ENCODE measurements at regions not wholly inside any gene's neighbourhood (a gene's known extent, or its start where the extent isn't known, plus 50 kb on each side); places are given as distances from the start of the nearest gene placed in this dataset.

DNA sequence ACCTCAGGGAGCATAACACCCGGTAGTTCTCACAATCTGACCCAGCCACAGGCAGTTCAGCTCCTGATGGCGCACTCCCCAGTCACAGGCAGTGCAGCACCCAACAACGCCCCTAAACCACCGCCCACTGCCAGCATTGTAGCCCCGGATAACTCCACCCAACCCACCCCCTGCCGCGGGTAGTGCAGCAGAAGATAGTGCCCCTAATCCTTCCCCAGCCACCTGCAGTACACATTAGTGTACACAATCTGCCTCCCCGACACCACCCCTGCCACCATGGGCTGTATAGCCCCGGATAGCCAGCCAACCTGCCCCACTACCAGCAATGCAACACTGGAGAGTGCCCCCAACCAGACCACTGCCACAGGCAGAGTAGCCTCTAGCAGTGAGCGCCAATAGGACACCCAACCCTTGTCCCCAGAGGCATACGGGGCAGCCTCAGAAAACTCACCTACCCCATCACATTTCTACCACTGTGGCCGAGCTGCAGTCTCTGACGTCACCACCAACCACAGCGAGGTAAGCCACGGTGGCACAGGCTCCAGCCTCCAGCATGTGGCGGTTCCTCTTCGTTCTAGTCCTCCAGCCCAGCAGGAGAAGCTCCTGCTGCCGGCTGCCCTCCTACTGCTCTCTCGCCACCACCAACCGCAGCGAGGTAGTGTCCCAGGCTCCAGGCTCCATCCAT, 877.3 kb downstream of the KCNJ18 start:
- no peaks in the 10 kb centered on the region for H3K36me3 ChIP-seq
- DNase-seq = no peak
- no peaks in the 10 kb centered on the region for H3K9me3 ChIP-seq (replicated peaks)
- intact Hi-C loops (cut with micrococcal nuclease) = no loop called here
- no peaks in the 10 kb centered on the region for H3K4me1 ChIP-seq
- TF ChIP-seq CTCF (IDR thresholded peaks at IDR 0.05; ENCODE audit: borderline replicate concordance) = no peak
- no peak overlapping the region for H3K4me3 ChIP-seq
- no peaks in the 10 kb centered on the region for H3K27me3 ChIP-seq (ENCODE audit: low read depth)
- H3K27ac ChIP-seq (replicated peaks) = no peak overlapping the region

GRCh38 chr17:22570144-22570845, 878.0 kb downstream of the KCNJ18 start:
- TF ChIP-seq CTCF (IDR thresholded peaks at IDR 0.05; ENCODE audit: borderline replicate concordance) = no peak
- no peaks in the 10 kb centered on the region for H3K27me3 ChIP-seq (ENCODE audit: low read depth)
- no peak overlapping the region for H3K27ac ChIP-seq (replicated peaks)
- H3K36me3 ChIP-seq = no peaks in the 10 kb centered on the region
- H3K4me1 ChIP-seq = no peaks in the 10 kb centered on the region
- DNase-seq = no peak
- intact Hi-C loops (cut with micrococcal nuclease) = no loop called here
- H3K9me3 ChIP-seq (replicated peaks) = no peaks in the 10 kb centered on the region
- H3K4me3 ChIP-seq = no peak overlapping the region

DNA sequence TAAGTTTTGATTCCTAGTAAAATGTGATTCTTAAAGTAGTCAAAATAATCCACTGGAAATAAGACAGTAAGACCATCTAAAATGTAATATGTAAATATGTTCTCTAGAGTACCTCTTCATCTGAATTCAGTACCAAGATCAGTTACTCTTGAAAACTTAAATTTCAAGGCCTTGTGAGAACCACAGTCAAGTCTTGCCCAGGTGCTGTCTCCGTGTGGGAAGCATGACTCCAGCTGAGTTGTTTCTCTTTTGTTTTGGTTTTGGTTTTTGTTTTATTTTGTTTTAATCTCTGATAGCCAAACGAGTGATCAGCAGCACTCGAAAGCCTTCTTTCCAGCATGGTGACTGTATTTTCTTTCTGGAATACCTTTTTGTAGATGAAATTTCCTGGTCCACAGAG, 907.0 kb downstream of the KCNJ18 start:
- Histone ChIP-seq H3K27me3 (ENCODE audit: low read depth) (no peaks in the 10 kb centered on the region), H3K27ac (replicated peaks) (no peak overlapping the region), H3K4me1 (no peaks in the 10 kb centered on the region), H3K36me3 (no peaks in the 10 kb centered on the region), H3K4me3 (no peak overlapping the region), H3K9me3 (replicated peaks) (no peaks in the 10 kb centered on the region)
- intact Hi-C loops (cut with micrococcal nuclease) = no loop called here
- TF ChIP-seq CTCF (IDR thresholded peaks at IDR 0.05; ENCODE audit: borderline replicate concordance) = no peak
- DNase-seq = no peak

- Histone ChIP-seq H3K4me3 (no peak overlapping the region), H3K4me1 (no peaks in the 10 kb centered on the region), H3K9me3 (replicated peaks) (no peaks in the 10 kb centered on the region), H3K36me3 (no peaks in the 10 kb centered on the region), H3K27ac (replicated peaks) (no peak overlapping the region), H3K27me3 (ENCODE audit: low read depth) (no peaks in the 10 kb centered on the region)
- intact Hi-C loops (cut with micrococcal nuclease) = no loop called here
- peak; percentile 33 for TF ChIP-seq CTCF (IDR thresholded peaks at IDR 0.05; ENCODE audit: borderline replicate concordance)
- DNase-seq = no peak
These were observed 908.4 kb downstream of the KCNJ18 start for GRCh38 chr17:22600644-22601298.
